IPS-18c (cell line): ENCODE measurements at regions not wholly inside any gene's neighbourhood (a gene's known extent, or its start where the extent isn't known, plus 50 kb on each side); places are given as distances from the start of the nearest gene placed in this dataset.
"Not testable (repeated sequence)": the region's sequence is repeated elsewhere in the genome, so short reads cannot be mapped to it uniquely, and the experiment has no call there.

Experiments used
- H3K4me3 ChIP-seq: 2 replicates; pipeline ENCODE4 v1.7.0; 2013; ENCODE audit warnings: low read depth, mild to moderate bottlenecking, low read length, moderate library complexity; ENCODE audit not compliant: insufficient read depth
- H3K9me3 ChIP-seq: one replicate; pipeline ENCODE4 v1.6.1; 2013; ENCODE audit warnings: mild to moderate bottlenecking, low read length, moderate library complexity; ENCODE audit not compliant: control insufficient read depth, insufficient read depth

DNA sequence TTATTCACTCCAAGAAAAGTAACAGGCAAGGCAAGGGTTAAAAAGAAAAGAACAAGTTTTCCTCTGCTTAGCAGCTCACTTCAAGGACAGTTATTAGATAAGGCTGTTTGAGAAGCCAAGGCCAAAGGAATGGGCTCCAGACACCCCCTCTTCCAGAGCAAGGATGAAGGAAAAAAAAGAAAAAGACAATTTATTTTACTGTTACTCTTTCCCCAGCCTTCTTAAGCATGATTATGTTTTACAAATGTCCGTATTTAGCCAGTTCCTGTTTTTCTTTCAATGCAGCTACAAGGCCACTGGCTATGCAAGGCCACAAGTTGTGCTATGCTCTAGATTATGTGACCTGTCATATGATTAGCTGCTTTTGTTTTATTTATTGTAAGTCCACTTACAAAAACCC is 106.5 kb upstream of the SIMC1 start:
- Histone ChIP-seq H3K9me3 (no peaks in the 10 kb centered on the region), H3K4me3 (no peak overlapping the region)

GRCh38 chr5:176132471-176133288 is 105.5 kb upstream of the SIMC1 start:
- H3K4me3 ChIP-seq = peak overlapping the region; percentile 41; the same call in 1 of the 2 replicates
- no peaks in the 10 kb centered on the region for H3K9me3 ChIP-seq

- Histone ChIP-seq H3K9me3 (no peaks in the 10 kb centered on the region), H3K4me3 (peak overlapping the region; percentile 41)
Observed at GRCh38 chr5:176133289-176133870, 104.8 kb upstream of the SIMC1 start.

DNA sequence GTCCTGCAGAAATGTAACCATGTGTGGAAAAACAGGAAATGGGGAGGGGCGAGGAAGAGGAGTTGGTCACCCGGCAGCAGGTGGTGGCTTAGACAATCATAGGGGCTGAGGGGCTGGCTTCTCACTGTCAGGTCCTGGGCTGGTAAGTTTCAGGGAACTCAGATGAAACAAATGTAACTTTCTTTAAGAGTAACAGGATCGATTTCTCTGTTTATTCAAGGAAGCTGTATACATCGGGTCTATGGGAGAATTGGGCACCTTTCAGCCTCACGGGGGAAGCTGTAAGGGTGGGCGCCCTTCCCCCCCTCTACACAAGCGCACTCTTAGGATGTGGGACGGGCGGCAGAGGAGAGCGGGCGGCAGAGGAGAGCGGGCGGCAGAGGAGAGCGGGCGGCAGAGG is 104.3 kb upstream of the SIMC1 start:
- Histone ChIP-seq H3K9me3 (no peaks in the 10 kb centered on the region), H3K4me3 (peak overlapping the region; percentile 41; the same call in 1 of the 2 replicates)

DNA sequence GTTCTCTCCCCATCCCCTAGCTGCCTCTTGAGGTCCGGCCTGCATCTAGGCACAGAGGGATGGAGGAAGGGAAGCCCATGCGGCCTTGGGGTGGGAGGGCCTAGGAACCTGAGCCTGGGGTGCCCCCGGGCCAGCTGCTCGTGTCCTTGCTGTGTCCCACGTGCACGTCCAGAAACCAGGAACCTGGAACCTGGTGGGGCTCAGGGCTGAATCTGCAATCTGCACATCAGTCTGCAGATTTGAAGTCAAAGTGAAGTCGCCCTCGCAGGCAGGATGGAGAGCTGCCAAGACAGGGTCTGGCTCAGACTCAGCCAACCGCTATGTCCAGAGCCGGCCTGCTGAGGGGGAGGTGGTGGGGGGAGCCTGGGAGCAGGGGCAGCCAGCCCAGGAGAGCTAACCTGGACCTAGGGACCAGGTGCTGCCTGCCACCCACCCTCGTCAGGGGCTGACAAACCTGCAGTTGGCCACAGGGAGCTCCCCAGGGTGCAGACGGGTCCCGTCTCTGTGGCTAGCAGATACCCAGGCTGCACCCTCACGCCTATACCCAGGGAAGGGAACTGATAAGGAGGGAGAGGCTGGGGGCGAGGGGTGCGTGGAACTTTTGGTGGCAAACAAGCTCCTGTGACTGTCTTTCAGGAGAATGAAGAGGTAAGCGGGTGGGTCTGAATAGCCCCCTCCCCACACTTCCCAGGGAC is 103.5 kb upstream of the SIMC1 start:
- H3K9me3 ChIP-seq = no peaks in the 10 kb centered on the region
- H3K4me3 ChIP-seq = no peak overlapping the region; the same call in 1 of the 2 replicates

GRCh38 chr5:176140138-176140537 is 98.1 kb upstream of the SIMC1 start:
- not testable (repeated sequence) for H3K9me3 ChIP-seq, H3K4me3 ChIP-seq

- no peaks in the 10 kb centered on the region for H3K9me3 ChIP-seq
- H3K4me3 ChIP-seq = no peak overlapping the region
Observed at GRCh38 chr5:176144508-176144907, 93.7 kb upstream of the SIMC1 start.

GRCh38 chr5:176149948-176150347 is 88.3 kb upstream of the SIMC1 start:
- H3K4me3 ChIP-seq, H3K9me3 ChIP-seq: not testable (repeated sequence)

DNA sequence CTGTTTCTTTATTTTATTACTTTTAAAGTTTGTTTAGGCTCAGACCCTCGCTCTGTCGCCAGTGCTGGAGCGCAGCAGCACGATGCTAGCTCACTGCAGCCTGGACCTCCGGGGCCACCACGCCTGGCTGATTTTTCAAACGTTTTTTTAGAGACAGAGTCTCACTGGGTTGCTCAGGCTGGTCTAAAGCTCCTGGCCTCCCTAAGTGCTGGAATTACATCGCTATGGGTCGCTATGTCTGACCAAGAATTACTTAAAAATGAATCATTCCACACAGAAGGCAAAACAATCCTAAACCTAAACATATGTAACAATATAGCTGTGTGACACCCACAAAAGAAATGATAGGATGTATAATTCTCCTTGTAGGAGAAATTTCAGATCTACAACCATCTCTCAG is 86.9 kb upstream of the SIMC1 start:
- no peaks in the 10 kb centered on the region for H3K9me3 ChIP-seq
- H3K4me3 ChIP-seq = no peak overlapping the region

DNA sequence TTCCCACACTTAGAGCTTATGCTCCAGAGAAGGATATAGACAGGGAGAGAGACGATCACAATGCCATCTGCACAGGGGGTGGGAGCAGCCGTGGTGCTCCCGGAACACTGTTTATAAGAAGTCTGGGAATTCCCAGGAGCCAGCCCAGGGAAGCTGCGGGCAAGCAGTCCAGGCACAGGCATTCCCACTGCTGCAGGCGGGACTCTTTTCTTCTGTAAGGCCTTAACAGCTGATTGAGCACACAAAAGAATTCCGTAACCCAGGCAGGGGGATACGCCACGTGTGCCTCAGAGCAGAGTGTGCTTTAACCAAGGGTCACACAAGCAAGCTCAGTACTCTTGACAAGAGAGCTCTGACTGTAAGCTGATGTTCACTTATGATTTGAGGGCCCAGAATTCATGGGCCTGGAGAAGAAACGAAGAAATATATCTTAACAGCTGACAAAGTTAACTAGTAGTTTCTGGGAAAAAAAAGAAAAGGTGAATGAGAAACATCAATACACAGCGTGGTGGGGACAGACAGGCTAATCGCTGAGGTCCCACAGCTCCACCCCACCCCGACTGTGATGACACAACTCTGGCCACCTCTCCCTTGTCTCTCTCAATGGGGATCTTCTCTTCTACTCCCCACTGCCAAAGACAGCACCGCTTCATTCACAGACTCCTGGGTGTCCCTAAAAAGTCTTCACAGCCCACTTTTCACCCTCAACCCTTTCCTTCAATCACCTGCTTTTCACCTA is 85.9 kb upstream of the SIMC1 start:
- Histone ChIP-seq H3K9me3 (no peaks in the 10 kb centered on the region), H3K4me3 (no peak overlapping the region)

DNA sequence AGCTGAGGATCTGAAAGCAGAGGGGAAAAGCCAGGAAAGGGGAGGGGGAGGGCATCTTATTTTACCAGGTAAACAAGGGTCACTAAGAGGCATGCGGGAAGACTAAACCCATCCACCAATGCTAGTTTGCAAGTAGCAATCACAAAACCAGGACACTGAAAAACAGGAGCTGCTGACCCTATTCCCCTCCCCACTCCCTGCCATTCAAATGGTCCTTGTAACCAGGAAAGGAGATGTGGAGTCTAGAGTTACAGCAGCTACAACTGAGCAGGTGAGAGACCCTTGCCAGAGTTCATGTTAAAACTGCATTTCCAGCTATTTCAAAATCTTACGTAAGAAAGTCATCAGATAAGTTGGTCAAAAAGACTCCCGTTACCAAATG is 85.3 kb upstream of the SIMC1 start:
- no peak overlapping the region for H3K4me3 ChIP-seq

DNA sequence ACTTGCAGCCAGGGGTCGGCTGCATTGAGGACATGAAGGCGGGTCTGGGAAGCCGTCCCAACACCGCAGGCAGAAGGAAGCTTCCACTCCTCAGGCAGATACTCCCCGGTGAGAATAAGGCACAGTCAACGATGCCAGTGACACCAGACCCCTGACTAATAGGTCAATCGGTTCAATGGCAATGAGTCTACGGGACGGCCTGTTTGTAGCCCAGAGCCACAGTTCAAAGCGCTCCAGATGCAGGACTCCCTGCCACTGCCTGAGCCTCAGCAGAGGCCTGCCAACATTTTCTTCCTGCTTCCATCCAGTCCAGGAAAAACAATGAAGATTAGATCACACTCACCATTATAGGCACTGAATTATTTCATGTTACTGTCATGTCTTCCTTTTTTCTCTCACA is 84.5 kb upstream of the SIMC1 start:
- Histone ChIP-seq H3K9me3 (no peaks in the 10 kb centered on the region), H3K4me3 (no peak overlapping the region)

More for the DNA sequence above, 85.3 kb upstream of the SIMC1 start:
- no peaks in the 10 kb centered on the region for H3K9me3 ChIP-seq

GRCh38 chr5:176154821-176155220 is 83.4 kb upstream of the SIMC1 start:
- H3K9me3 ChIP-seq = no peaks in the 10 kb centered on the region
- H3K4me3 ChIP-seq = no peak overlapping the region

DNA sequence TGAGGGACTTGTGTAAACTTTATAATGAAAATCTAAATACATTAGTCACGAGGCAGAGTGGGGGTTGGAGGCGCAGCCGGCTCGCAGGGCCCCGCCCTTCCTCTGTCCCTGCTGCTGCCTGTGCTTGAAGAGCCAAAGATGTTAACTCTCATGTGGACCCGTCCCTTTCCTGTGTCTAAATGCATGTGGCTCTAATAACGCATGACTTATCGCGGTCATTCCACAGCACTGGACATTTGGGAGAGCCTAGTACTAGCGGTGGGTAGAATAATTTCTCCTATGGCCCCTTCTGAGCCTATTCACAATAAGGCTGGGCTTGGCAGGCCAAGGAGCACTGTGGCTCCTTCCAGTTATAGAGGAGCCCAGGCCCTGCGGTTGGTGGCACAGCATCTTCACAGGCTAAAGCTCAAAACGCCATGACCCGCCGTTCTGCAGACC is 82.3 kb upstream of the SIMC1 start:
- Histone ChIP-seq H3K9me3 (no peaks in the 10 kb centered on the region), H3K4me3 (no peak overlapping the region)

- Histone ChIP-seq H3K9me3 (no peaks in the 10 kb centered on the region), H3K4me3 (no peak overlapping the region)
Observed at GRCh38 chr5:176157656-176158055, 80.6 kb upstream of the SIMC1 start.

- no peak overlapping the region for H3K4me3 ChIP-seq
- no peaks in the 10 kb centered on the region for H3K9me3 ChIP-seq
Observed at GRCh38 chr5:176161431-176161830, 76.8 kb upstream of the SIMC1 start.

DNA sequence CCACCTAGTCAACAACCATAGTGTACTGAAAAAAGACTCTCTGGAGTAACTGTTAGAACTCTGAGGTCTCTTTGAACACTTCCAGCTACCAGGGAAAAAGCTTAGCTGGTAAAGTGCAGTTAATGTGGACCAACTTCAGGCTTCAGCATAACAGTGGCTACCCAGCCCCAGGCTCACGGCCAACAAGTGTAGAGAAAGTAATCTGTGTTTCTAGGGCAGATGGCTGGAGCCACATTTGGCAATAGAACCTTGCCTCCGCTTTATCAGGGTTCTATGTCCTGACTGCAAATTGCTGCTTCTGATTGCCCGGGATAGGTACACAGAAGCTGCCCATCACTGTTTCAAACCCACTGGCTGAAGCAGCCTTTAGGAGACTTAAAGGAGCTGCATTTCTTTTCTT is 76.0 kb upstream of the SIMC1 start:
- H3K4me3 ChIP-seq = no peak overlapping the region
- no peaks in the 10 kb centered on the region for H3K9me3 ChIP-seq
